GM21528 (cell line): ENCODE measurements at regions not wholly inside any gene's neighbourhood (a gene's known extent, or its start where the extent isn't known, plus 50 kb on each side); places are given as distances from the start of the nearest gene placed in this dataset.

Source experiments
- ATAC-seq: cut with Tn5 transposase; IDR thresholded peaks from one replicate; pipeline ENCODE4 v1.9.1; 2021; ENCODE audit warnings: mild to moderate bottlenecking, moderate library complexity; ENCODE audit not compliant: unreplicated experiment, low FRiP score

- no peak for ATAC-seq
Measured at GRCh38 chr2:20132990-20133535, 81.6 kb upstream of the LAPTM4A start.

- no peak for ATAC-seq
Measured at GRCh38 chr2:20130821-20131645, 79.6 kb upstream of the LAPTM4A start.

- no peak for ATAC-seq
Measured at GRCh38 chr2:20130160-20130560, 78.7 kb upstream of the LAPTM4A start.

- no peak for ATAC-seq
Measured at GRCh38 chr2:20129331-20130159, 78.1 kb upstream of the LAPTM4A start.

GRCh38 chr2:20128506-20129330, 77.3 kb upstream of the LAPTM4A start:
- ATAC-seq = no peak

GRCh38 chr2:20126469-20126868, 75.0 kb upstream of the LAPTM4A start:
- no peak for ATAC-seq

- ATAC-seq = no peak
Measured at GRCh38 chr2:20126040-20126439, 74.6 kb upstream of the LAPTM4A start.

GRCh38 chr2:20125616-20126015, 74.2 kb upstream of the LAPTM4A start:
- ATAC-seq = no peak

GRCh38 chr2:20125164-20125563, 73.7 kb upstream of the LAPTM4A start:
- no peak for ATAC-seq

- ATAC-seq = no peak
Measured at GRCh38 chr2:20123871-20124594, 72.6 kb upstream of the LAPTM4A start.

- no peak for ATAC-seq
Measured at GRCh38 chr2:20122864-20123263, 71.4 kb upstream of the LAPTM4A start.

- ATAC-seq = no peak
Measured at GRCh38 chr2:20120569-20121416, 69.4 kb upstream of the LAPTM4A start.

- ATAC-seq = no peak
Measured at GRCh38 chr2:20118051-20118450, 66.6 kb upstream of the LAPTM4A start.

GRCh38 chr2:20115902-20116301, 64.5 kb upstream of the LAPTM4A start:
- no peak for ATAC-seq

GRCh38 chr2:20115374-20115773, 63.9 kb upstream of the LAPTM4A start:
- ATAC-seq = no peak

- no peak for ATAC-seq
Measured at GRCh38 chr2:20113986-20114938, 62.8 kb upstream of the LAPTM4A start.

GRCh38 chr2:20113004-20113796, 61.8 kb upstream of the LAPTM4A start:
- no peak for ATAC-seq
